HFFc6 (cell line): ENCODE measurements at regions not wholly inside any gene's neighbourhood (a gene's known extent, or its start where the extent isn't known, plus 50 kb on each side); places are given as distances from the start of the nearest gene placed in this dataset.

ENCODE experiments used
- DNase-seq: peaks from one replicate; pipeline ENCODE4 v3.0.0-alpha.2; 2018
- H3K27ac Mint-ChIP-seq: 2 replicates; pipeline ENCODE4 v1.8.0; 2020; ENCODE audit warnings: mild to moderate bottlenecking, mixed read lengths
- H3K27me3 Mint-ChIP-seq: 2 replicates; pipeline ENCODE4 v1.8.0; 2021; ENCODE audit warnings: mild to moderate bottlenecking, moderate library complexity, mixed read lengths; ENCODE audit not compliant: insufficient read depth
- H3K36me3 Mint-ChIP-seq: 2 replicates; pipeline ENCODE4 v1.8.0; 2021; ENCODE audit warnings: low read depth, mixed read lengths
- H3K4me1 Mint-ChIP-seq: 2 replicates; pipeline ENCODE4 v1.8.0; 2020; ENCODE audit warnings: low read depth, mixed read lengths
- H3K4me3 Mint-ChIP-seq: 2 replicates; pipeline ENCODE4 v1.8.0; 2020; ENCODE audit warnings: mild to moderate bottlenecking, moderate library complexity, mixed read lengths
- H3K9me3 Mint-ChIP-seq: 2 replicates; pipeline ENCODE4 v1.8.0; 2020; ENCODE audit warnings: mild to moderate bottlenecking, mixed read lengths
- TF ChIP-seq, protein P1 (sequence below): fragments of 200-600 bp; sonication (generic); IDR thresholded peaks from 2 replicates; pipeline ENCODE4 v1.5.0; 2021; ENCODE audit warnings: antibody characterized with exemption, mild to moderate bottlenecking

DNA sequence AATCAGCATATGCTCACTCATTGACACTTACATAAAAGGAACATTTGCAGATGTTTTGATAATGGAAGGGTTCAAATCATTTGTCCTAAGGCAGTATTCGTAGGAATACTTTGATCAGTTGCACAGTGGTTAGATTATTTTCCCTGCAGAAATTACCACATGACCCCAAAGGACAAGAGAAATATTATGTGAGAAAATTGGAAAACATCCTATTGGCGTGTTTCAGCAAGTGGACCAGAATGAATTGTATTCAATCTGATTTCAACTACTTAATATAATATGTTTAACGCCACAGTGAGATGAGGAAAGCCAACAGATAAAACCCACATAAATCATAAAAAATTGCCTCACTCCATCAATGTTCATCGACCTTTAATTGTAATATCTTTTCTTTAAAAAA, 195.0 kb upstream of the MDFIC2 start:
- no peaks in the 10 kb centered on the region for H3K9me3 Mint-ChIP-seq
- TF ChIP-seq, protein P1, sequence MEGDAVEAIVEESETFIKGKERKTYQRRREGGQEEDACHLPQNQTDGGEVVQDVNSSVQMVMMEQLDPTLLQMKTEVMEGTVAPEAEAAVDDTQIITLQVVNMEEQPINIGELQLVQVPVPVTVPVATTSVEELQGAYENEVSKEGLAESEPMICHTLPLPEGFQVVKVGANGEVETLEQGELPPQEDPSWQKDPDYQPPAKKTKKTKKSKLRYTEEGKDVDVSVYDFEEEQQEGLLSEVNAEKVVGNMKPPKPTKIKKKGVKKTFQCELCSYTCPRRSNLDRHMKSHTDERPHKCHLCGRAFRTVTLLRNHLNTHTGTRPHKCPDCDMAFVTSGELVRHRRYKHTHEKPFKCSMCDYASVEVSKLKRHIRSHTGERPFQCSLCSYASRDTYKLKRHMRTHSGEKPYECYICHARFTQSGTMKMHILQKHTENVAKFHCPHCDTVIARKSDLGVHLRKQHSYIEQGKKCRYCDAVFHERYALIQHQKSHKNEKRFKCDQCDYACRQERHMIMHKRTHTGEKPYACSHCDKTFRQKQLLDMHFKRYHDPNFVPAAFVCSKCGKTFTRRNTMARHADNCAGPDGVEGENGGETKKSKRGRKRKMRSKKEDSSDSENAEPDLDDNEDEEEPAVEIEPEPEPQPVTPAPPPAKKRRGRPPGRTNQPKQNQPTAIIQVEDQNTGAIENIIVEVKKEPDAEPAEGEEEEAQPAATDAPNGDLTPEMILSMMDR, result no peak

DNA sequence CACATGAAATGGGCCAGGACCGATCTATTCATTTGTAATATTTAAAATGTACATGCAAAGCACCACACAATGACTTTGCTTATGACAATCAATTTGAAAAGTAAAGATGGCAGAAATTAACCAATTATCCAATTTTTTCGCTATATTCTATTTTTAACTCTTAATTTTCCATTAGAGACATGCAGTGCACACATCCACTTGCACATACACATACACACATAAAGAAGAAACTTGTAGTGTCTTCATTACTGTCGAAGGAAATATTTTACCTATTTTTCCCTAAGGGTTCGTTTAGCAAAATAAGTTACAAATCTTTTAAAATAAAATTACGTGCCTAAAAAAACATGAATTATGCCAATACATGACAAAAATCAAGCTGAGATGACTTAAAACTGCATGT, 194.3 kb upstream of the MDFIC2 start:
- no peak for DNase-seq
- H3K4me1 Mint-ChIP-seq, result no peaks in the 10 kb centered on the region
- TF ChIP-seq, protein P1, result no peak

More for the DNA sequence above, 195.0 kb upstream of the MDFIC2 start:
- Mint-ChIP-seq H3K4me3 (no peak overlapping the region), H3K27me3 (no peaks in the 10 kb centered on the region), H3K27ac (no peak overlapping the region), H3K36me3 (no peaks in the 10 kb centered on the region), H3K4me1 (no peaks in the 10 kb centered on the region)
- DNase-seq, result no peak

DNA sequence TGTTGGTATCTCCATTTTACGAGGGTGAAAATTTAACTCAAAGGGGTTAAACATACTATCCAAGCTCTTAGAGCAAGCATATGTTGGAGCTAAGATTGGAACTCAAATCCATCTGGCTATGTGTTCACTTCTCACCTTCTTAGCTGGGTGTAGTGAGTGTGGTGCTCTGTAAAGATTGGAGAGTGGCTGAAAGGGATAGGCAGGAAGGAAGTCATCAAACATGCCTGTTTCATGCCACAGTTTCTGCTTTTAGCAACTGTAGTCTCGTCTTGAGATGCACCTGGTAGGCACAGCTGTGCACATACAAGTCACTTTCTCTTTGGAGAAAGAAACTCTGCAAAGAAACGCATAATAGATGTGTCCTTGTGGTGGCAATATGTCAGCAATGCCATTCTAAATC, 189.1 kb upstream of the MDFIC2 start:
- TF ChIP-seq, protein P1, result no peak
- Mint-ChIP-seq H3K36me3 (no peaks in the 10 kb centered on the region), H3K27me3 (peaks cover 5% of the 10 kb centered on the region), H3K4me3 (no peak overlapping the region), H3K27ac (no peak overlapping the region), H3K4me1 (no peaks in the 10 kb centered on the region), H3K9me3 (no peaks in the 10 kb centered on the region)
- no peak for DNase-seq

More for the DNA sequence above, 194.3 kb upstream of the MDFIC2 start:
- H3K27me3 Mint-ChIP-seq, result no peaks in the 10 kb centered on the region
- H3K27ac Mint-ChIP-seq, result no peak overlapping the region
- H3K36me3 Mint-ChIP-seq, result no peaks in the 10 kb centered on the region
- no peak overlapping the region for H3K4me3 Mint-ChIP-seq
- H3K9me3 Mint-ChIP-seq, result no peaks in the 10 kb centered on the region

DNA sequence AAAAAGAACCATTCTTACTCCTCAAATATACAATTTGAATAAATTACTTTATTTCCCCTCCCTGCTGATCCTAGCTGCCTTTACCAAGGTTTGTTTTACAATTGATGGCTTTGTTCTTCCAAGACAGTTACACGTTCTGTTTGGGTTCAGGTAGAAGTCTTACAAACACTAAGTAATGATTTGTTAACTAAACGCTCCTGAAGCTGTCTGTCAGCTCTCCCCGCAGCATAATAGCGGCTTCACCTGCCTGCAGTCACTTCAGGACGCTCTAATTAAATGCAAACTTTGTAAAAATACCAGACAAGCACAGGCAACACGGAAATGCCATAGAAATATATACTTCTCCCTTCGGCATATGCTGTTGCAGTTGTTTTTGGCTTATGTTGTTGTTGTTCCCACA, 176.4 kb upstream of the MDFIC2 start:
- H3K9me3 Mint-ChIP-seq, result no peaks in the 10 kb centered on the region
- DNase-seq, result no peak
- H3K27ac Mint-ChIP-seq, result no peak overlapping the region
- no peak overlapping the region for H3K4me3 Mint-ChIP-seq
- no peaks in the 10 kb centered on the region for H3K4me1 Mint-ChIP-seq
- H3K27me3 Mint-ChIP-seq, result peaks cover 1% of the 10 kb centered on the region; the same call in 1 of the 2 replicates
- H3K36me3 Mint-ChIP-seq, result no peaks in the 10 kb centered on the region
- TF ChIP-seq, protein P1, result no peak

DNA sequence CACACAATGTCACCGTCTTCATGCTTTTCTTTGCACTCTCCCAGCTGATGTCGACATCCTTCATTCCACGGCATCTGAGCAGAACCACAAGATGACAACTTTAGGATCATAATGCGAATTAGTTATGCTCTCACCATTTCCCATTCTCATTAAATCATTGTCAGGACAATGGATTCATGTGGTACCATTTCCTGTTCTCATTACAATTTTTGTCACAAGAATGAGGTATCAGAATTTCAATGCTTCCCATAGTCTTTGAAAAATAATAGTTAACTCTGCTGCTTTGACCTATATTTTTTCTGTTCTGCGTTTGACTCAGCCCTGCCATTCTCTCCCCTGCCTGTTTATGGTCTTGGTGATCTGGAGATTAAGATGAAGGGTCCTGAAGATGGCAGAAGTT, 175.7 kb upstream of the MDFIC2 start:
- Mint-ChIP-seq H3K36me3 (no peaks in the 10 kb centered on the region), H3K4me3 (no peak overlapping the region), H3K27me3 (peaks cover 1% of the 10 kb centered on the region; the same call in 1 of the 2 replicates), H3K4me1 (no peaks in the 10 kb centered on the region), H3K27ac (no peak overlapping the region), H3K9me3 (no peaks in the 10 kb centered on the region)
- no peak for DNase-seq
- TF ChIP-seq, protein P1, result no peak

DNA sequence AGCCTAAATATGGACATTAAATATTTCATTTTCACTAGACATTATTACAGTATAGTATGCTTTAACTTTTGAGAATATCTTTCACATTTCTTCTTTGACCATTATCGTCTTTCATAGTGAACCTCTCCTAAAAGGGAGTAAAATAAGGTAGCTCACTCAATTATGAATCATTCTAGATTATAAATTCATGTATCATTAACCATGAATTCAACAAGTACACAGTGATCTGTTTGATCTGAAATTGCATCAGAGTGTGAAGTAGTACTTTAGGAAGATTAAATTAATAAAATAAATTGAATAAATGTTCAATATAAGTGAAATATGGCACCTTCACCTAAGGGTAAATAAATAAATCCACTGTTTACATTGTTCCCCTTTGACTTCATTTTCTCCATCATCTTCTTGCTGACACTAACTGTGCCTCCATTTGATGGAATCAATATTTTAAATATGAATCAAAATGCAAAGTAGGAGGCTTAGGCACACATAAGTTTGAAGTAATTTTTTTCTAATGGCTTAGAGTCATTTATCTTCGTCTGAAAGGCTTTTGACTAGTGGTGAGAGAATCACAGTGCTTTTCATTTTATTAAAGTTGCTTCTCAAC, 174.1 kb upstream of the MDFIC2 start:
- Mint-ChIP-seq H3K27me3 (peaks cover 1% of the 10 kb centered on the region; the same call in 1 of the 2 replicates), H3K27ac (no peak overlapping the region), H3K36me3 (no peaks in the 10 kb centered on the region), H3K4me1 (peaks cover under 1% of the 10 kb centered on the region; the same call in 1 of the 2 replicates), H3K9me3 (no peaks in the 10 kb centered on the region), H3K4me3 (no peak overlapping the region)
- TF ChIP-seq, protein P1, result no peak
- DNase-seq, result no peak
